Epithelial cell of esophagus (primary cell): ENCODE measurements at regions not wholly inside any gene's neighbourhood (a gene's known extent, or its start where the extent isn't known, plus 50 kb on each side); places are given as distances from the start of the nearest gene placed in this dataset.
A peak's percentile ranks its signal among the peaks of the same experiment; 100 is the strongest.

Experiments used
- DNase-seq: peaks from one replicate; pipeline ENCODE4 v3.0.0; 2010; ENCODE audit warnings: low read depth
- H3K4me3 ChIP-seq: 2 replicates; pipeline ENCODE4 v1.5.1; 2011; ENCODE audit warnings: mild to moderate bottlenecking, low read length, control low read depth
- TF ChIP-seq, protein P1 (sequence below): IDR thresholded peaks from 2 replicates; pipeline ENCODE4 v1.5.1; 2011; ENCODE audit warnings: low read depth, mild to moderate bottlenecking, low read length, control low read depth, inconsistent platforms; ENCODE audit not compliant: insufficient read depth; ENCODE audit errors: missing control alignments

DNA sequence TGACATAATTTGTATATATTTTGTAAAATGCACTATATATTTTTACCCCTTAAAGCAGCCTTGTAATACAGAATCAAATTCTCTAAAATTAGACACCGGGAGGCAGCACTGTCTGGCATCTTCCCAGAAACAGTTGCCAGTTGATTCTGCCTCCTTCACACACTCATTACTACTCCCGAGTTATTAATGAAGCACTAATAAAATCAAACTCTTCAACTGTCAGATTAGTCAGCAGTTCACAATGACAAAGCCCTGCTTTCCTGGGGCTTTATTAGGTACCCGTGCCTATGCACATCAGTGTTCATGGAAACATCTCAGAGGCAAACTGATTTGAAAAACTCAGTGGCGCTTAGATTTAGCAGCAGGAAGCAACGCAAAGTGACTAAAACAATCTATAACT lies 103.5 kb upstream of the VEGFC start:
- TF ChIP-seq, protein P1, sequence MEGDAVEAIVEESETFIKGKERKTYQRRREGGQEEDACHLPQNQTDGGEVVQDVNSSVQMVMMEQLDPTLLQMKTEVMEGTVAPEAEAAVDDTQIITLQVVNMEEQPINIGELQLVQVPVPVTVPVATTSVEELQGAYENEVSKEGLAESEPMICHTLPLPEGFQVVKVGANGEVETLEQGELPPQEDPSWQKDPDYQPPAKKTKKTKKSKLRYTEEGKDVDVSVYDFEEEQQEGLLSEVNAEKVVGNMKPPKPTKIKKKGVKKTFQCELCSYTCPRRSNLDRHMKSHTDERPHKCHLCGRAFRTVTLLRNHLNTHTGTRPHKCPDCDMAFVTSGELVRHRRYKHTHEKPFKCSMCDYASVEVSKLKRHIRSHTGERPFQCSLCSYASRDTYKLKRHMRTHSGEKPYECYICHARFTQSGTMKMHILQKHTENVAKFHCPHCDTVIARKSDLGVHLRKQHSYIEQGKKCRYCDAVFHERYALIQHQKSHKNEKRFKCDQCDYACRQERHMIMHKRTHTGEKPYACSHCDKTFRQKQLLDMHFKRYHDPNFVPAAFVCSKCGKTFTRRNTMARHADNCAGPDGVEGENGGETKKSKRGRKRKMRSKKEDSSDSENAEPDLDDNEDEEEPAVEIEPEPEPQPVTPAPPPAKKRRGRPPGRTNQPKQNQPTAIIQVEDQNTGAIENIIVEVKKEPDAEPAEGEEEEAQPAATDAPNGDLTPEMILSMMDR: no peak
- DNase-seq: no peak
- H3K4me3 ChIP-seq: no peak overlapping the region

DNA sequence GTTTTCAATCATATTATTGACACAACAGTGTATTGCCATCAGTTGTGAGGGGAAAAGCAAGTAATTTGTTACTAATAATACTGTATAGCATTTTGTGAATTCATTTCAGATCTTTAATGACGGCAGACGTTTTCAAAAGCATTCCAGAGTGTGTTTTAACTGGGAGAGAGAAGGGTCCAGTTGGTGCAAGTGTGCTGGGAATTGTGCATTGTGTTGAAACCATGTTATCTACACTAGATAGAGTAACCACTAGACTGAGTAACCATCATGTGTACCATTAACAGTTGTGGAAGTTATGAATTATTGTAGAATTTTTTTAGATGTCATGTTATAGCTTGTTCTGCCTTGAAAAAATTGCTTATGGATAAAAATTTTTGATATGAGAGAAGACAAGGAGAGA lies 104.5 kb upstream of the VEGFC start:
- TF ChIP-seq, protein P1: no peak
- H3K4me3 ChIP-seq: no peak overlapping the region
- no peak for DNase-seq

- peak; percentile 46 for DNase-seq
- no peak overlapping the region for H3K4me3 ChIP-seq
- TF ChIP-seq, protein P1: no peak
Observed at GRCh38 chr4:176898791-176899190, 106.1 kb upstream of the VEGFC start.

GRCh38 chr4:176902710-176903323 lies 110.1 kb upstream of the VEGFC start:
- H3K4me3 ChIP-seq: no peak overlapping the region
- peak; percentile 86 for DNase-seq
- TF ChIP-seq, protein P1: no peak

DNA sequence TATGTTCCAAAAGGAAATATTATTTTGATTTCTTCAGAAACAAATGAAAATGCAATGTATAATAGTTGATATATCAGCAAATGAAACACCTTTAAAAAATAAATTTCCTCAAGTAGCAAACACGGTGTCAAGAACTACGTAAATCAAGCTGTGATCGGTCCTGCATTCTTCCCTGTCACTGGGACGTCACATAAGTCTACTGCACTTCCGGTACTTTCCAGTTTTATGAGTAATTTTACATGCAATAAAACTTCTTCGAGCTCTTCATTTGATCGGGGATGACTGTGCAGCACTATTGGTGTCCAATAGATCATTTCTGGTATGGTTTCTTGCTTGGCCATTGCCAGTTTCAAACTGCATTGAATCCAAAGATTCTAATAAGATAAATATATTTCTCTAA lies 114.0 kb upstream of the VEGFC start:
- H3K4me3 ChIP-seq: no peak overlapping the region
- DNase-seq: no peak
- TF ChIP-seq, protein P1: no peak

- DNase-seq: no peak
- H3K4me3 ChIP-seq: no peak overlapping the region
- TF ChIP-seq, protein P1: no peak
Observed at GRCh38 chr4:176910646-176911045, 117.9 kb upstream of the VEGFC start.

DNA sequence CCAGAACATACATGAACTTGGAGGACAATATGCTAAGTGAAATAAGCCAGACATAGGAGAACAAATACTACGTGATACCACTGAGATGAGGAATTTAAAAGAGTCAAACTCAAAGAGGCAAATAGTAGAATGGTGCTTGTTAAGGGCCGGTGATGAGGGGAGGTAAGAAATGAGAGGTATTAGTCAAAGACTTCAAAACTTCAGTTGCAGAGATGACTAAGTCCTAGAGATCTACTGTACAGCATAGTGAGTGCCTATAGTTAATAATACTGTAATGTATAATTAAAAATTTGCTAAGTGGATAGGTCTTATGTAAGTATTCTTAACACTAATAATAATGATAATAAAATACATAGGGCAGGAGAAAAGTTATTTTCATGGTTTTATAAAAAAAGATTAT lies 126.9 kb upstream of the VEGFC start:
- TF ChIP-seq, protein P1: no peak
- no peak for DNase-seq
- H3K4me3 ChIP-seq: no peak overlapping the region
